ENCODE measurements at regions not wholly inside any gene's neighbourhood (a gene's known extent, or its start where the extent isn't known, plus 50 kb on each side); places are given as distances from the start of the nearest gene placed in this dataset.

GRCh38 chr4:38230121-38230801, 270.1 kb downstream of the PTTG2 start:
- no peak for DNase-seq

DNA sequence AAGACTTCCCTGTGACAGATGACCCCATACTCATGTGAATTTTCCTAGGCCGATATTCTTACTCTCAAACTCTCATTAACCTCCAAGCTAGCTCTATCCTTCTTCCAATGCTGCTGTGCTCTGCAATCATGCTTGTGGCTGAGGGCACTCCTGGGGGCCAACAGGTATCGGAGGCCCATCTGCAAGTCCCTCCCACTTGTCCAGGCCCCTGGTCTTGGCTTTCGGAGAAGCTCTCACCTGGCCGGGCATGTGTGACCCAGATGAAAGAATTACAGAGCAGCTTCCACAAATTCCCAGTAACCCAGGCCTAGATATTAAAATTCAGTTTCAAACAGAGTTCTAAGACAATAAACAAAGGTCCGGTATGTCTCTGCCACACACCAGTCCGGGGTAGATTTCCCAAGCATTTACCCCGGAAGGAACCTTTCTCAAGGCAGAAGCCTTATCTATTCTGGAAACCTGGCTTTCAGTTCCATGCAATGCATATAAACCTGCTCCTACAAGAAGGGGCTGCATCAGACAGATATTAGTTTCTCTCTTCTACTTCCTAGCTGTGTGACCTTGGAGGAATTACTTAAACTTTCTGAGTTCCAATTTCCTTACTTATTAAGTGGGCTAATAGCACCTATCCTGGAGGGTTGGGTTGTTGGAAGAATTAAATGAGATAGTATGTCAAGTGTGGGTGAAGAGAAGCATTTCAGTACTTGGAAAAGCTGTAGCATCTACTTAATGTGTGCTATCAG, 270.8 kb downstream of the PTTG2 start:
- DNase-seq: no peak

- no peak for DNase-seq
Measured at GRCh38 chr4:38231626-38232025, 271.4 kb downstream of the PTTG2 start.

DNA sequence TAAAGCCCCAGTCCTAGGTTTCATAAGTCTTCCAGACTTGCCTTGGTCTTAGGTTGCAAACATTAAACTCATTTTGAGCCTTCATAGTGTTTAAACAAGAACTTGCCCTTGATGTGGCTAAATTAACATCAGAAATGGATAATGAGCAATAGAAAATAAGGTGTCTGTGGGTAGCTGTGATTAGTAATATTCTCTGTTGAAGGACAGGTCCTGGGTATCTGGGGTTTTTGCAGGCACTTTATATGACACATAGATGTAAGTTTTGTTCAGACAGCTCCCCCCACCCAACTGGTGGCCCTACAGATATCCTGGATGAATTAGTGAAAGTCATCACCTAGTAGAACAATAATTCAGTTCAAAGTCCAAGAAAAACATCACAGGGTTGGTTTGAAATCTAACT, 272.5 kb downstream of the PTTG2 start:
- no peak for DNase-seq

DNA sequence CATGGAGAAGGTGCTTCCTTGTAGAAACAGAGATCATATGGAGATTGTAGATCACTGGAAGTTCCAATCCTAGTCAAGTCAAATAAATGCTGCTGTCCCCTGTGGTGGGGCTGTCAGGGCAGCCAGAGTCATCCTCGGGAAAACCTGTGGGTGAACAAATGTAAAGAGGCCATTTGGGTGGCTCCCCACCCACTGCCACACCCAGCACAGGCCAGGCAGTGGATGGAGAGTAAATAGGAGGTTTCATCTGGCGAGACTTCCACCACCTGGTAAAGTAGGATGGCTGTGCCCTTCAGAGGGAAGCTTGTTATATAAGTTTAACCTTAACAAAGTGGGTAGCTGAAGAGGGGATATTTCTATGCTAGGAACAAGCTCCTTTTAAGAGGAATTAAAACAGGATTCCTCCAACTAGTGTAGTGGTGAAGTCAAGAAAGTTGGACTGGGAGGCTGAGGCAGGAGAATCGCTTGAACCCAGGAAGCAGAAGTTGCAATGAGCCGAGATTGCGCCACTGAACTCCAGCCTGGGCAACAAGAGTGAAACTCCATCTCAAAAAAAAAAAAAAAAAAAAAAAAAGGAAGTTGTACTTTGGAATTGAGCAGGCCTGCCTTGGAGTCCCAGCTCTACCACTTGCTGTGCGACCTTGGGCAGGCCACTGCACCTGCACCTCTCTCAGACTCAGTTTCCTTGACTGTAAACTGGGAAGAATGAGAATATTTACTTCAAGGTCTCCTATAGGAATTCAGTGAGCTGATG, 273.7 kb downstream of the PTTG2 start:
- no peak for DNase-seq

- DNase-seq: no peak
Measured at GRCh38 chr4:38235354-38235753, 275.2 kb downstream of the PTTG2 start.

- DNase-seq: no peak
Measured at GRCh38 chr4:38236003-38236402, 275.8 kb downstream of the PTTG2 start.

DNA sequence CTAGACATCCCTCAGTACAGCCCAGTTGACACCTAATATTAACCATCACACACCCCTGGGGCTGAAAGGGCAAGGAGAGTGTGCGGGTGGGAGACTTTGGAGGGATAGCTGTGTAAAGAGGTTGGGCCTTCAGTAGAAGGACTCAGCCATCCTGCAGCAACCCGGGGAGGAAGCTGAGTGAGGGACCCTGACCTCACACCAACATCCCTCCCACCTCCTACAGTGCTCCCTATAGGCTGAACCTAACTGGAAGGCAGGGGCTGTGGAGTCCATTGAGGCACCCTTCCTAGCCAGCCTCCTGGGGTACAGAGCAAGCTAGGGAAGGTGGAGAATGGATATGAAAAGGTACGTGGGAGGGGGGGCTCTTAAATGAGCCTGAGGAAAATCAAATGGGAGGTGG, 276.3 kb downstream of the PTTG2 start:
- DNase-seq: no peak

GRCh38 chr4:38237139-38237538, 276.9 kb downstream of the PTTG2 start:
- no peak for DNase-seq

- no peak for DNase-seq
Measured at GRCh38 chr4:38241541-38241940, 281.3 kb downstream of the PTTG2 start.

- DNase-seq: no peak
Measured at GRCh38 chr4:38242101-38242500, 281.9 kb downstream of the PTTG2 start.

DNA sequence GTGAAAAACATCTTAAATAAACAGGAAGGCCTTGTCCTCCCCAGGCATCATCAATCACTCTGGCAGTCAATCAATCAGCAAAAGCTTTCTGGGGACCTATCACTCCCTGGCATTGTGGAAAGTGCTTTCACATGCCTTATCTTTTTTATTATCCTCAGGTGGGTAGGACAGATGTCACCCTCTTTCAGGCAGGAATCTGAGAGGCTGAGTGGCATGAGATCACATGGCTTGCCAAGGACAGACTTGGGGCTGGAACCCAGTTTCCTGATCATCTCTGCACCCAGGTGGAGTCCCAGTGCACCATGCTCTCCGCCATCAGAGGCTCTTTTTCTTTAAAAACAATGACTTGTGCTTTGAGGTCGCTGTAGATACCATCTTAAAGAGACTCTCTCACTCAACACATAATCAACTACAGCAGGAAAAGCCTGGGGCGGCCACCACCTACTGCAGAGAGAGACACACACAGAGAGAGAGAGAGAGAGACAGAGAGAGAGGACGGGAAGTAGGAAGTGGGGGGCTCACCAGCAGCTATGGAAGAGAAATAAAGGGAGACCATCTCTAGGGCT, 282.7 kb downstream of the PTTG2 start:
- no peak for DNase-seq

DNA sequence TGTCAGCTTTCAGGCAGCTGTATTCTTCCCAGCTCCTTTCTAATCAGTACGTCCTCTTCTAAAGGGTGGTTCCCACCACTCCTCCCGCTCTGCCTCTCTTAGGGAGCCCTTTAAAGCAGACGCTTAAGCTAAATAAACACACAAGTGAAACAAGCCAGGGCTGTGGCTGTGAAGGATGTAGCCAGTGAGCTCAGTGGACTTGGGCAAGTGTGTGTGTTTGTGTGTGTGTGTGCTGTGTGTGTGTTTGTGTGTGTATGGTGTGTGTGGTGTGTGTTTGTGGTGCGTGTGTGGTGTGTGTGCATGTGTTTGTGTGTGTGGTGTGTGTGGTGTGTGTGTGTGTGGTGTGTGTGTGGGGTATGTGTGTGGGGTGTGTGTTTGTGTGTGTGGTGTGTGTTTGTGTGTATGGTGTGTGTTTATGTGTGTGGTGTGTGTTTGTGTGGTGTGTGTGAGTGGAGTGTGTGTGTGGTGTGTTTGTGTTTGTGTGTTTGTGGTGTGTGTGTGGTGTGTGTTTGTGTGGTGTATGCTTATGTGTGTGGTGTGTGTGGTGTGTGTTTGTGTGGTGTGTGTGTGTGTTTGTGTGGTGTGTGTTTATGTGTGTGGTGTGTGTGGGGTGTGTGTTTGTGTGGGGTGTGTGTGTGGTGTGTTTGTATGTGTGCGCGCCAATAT, 283.3 kb downstream of the PTTG2 start:
- no peak for DNase-seq

DNA sequence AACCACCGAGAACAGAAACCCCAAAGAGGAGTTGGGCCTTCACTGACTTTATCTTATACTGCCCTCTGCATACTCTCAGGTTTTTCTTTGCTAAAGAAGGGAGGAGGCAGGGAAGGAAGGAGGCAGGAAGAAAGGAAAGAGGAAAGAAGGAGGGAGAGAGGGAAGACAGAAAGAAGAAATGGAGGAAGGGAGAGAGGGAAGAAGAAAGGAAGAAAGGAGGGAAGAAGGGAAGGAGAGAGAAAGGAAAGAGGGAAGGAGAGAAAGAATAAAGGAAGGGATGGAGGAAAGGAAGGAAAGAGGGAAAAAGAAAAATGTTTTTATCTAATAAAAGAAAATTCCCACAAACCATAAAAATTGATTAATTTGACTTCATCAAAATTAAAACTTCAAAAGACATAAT, 294.6 kb downstream of the PTTG2 start:
- no peak for DNase-seq

DNA sequence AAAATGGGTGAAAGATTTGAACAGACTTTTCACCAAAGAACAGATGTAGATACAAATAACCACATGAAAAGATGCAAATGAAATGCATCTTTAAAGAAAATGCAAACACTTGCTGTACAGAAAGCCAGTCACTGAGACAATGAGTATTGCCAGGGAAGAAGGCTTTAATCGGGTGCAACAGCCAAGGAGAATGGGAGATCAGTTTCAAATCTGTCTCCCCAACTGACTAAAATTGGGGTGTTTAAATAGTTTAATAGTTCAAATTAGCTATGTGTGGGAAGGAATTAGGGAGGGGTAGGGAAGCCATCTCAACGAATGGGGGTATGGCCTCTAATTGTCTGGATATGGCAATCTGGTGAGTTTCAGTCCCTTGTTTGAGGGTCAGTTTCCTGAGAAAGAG, 295.4 kb downstream of the PTTG2 start:
- no peak for DNase-seq

- DNase-seq: no peak
Measured at GRCh38 chr4:38266616-38267015, 306.4 kb downstream of the PTTG2 start.

DNA sequence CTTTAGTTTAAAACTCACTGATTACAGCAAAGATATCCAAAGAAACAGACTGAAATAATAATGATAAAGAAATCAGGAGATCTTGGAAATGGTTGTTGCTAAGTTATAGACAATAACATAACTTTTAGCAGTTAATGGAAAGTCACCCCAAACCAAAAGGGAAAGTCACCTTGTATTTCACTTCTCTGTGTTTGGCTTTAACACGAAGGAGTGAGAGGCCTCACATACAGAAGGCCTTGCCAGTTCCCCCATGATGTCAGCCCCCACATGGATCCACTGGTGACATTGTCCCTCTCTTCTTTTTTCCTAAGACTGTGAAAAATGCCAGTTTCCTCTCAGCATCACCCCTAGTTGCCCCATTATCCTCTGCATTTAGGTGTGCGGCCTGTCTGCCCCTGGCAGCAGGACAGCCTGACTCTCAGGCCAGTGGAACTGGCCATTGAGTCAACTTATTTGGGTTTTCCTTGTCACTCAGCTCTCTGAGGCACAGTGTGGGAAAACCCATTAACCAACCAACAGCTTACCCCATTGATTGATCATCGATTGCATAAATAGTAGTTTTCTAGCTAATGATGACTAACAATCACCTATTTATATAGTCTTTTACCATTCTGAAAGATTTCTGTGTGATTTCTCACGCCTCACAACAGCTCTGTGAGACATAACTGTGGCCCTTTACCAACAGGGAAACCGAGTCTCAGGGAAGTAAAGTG, 308.1 kb downstream of the PTTG2 start:
- no peak for DNase-seq

DNA sequence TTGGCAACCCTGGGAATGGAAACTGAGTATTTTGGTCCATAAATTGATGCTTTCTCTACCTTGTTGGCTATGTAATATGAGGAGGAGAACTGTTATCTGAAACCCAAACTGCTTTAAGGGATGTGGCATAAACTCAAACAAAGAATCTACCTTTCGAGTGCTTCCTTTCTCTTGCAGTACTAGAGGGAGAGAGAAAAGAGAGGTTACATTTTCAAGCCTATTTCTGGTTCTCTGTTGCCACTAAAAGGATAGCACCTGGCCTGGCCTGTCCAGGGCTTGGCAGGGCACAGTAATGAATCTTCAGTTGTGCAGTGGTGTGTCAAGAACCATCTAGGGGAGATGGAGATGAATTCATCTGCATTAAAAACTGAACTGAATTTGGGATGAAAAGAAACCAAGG, 308.6 kb downstream of the PTTG2 start:
- no peak for DNase-seq

GRCh38 chr4:38273407-38273806, 313.2 kb downstream of the PTTG2 start:
- no peak for DNase-seq

- no peak for DNase-seq
Measured at GRCh38 chr4:38275331-38276100, 315.3 kb downstream of the PTTG2 start.

GRCh38 chr4:38278255-38278654, 318.1 kb downstream of the PTTG2 start:
- DNase-seq: no peak
